CD4-positive, alpha-beta T cell (primary cell): ENCODE measurements at regions not wholly inside any gene's neighbourhood (a gene's known extent, or its start where the extent isn't known, plus 50 kb on each side); places are given as distances from the start of the nearest gene placed in this dataset.

Source experiments
- ATAC-seq: fragments of 200-7000 bp; cut with Tn5 transposase; one replicate; pipeline ENCODE4 v1.10.0; 2022; ENCODE audit warnings: mild to moderate bottlenecking; ENCODE audit not compliant: poor library complexity
- CTCF ChIA-PET: fragments of 350-600 bp; sonication (Branson Sonifier 250); formaldehyde crosslinking; loops from one replicate; lab custom pipeline; 2021; ENCODE audit warnings: antibody characterized with exemption, inconsistent platforms; lab: Charles Lee
- POLR2A ChIA-PET: fragments of 350-600 bp; sonication (Branson Sonifier 250); formaldehyde crosslinking; loops from one replicate; lab custom pipeline; 2021; ENCODE audit warnings: antibody characterized with exemption, inconsistent platforms; lab: Charles Lee
- DNase-seq, 14 experiments: peaks; one replicate each; pipeline ENCODE4 v3.0.0-alpha.2; 2013 to 2020; ENCODE audit warnings: mixed read lengths in 2 of 14
- H3K27ac ChIP-seq, 2 donors: one replicate each; pipeline versions ENCODE4 v1.5.1 to v1.7.0; 2013; ENCODE audit warnings: low read length in 2 of 2, low read depth in 1 of 2, mild to moderate bottlenecking in 1 of 2
- H3K27me3 ChIP-seq, 2 experiments: 1 replicate in 1 of 2; 2 replicates in 1 of 2; pipeline versions ENCODE4 v1.6.1 to v1.7.0; 2013; ENCODE audit warnings: low read length in 2 of 2, control low read depth in 1 of 2, mild to moderate bottlenecking in 1 of 2, moderate library complexity in 1 of 2; ENCODE audit not compliant: insufficient read depth in 2 of 2, control insufficient read depth in 1 of 2
- H3K36me3 ChIP-seq: one replicate; pipeline ENCODE4 v1.6.1; 2013; ENCODE audit warnings: low read length, control low read depth; ENCODE audit not compliant: insufficient read depth
- H3K4me1 ChIP-seq: one replicate; pipeline ENCODE4 v1.6.1; 2013; ENCODE audit warnings: low read length, control low read depth; ENCODE audit not compliant: insufficient read depth
- H3K4me3 ChIP-seq: one replicate; pipeline ENCODE4 v1.5.1; 2013; ENCODE audit warnings: mild to moderate bottlenecking, low read length, moderate library complexity
- H3K9me3 ChIP-seq, 2 experiments: 1 replicate in 1 of 2; 2 replicates in 1 of 2; pipeline versions ENCODE4 v1.6.1 to v1.7.0; 2013; ENCODE audit warnings: low read length in 2 of 2, mild to moderate bottlenecking in 2 of 2, control low read depth in 1 of 2, moderate library complexity in 1 of 2; ENCODE audit not compliant: control insufficient read depth in 1 of 2, insufficient read depth in 1 of 2
- H3K27ac Mint-ChIP-seq: one replicate; pipeline ENCODE4 v1.8.0; 2020; ENCODE audit warnings: mixed read lengths
- H3K27me3 Mint-ChIP-seq: one replicate; pipeline ENCODE4 v1.8.0; 2021; ENCODE audit warnings: mixed read lengths
- H3K36me3 Mint-ChIP-seq: one replicate; pipeline ENCODE4 v1.8.0; 2021; ENCODE audit warnings: low read depth, mixed read lengths
- H3K4me1 Mint-ChIP-seq: one replicate; pipeline ENCODE4 v1.8.0; 2021; ENCODE audit warnings: low read depth, mixed read lengths
- H3K4me3 Mint-ChIP-seq: one replicate; pipeline ENCODE4 v1.8.0; 2020; ENCODE audit warnings: mild to moderate bottlenecking, mixed read lengths
- H3K9me3 Mint-ChIP-seq: one replicate; pipeline ENCODE4 v1.8.0; 2020; ENCODE audit warnings: mixed read lengths
- intact Hi-C, 2 experiments: fragments of 100-400 bp; cut with DNase I in 1 of 2; cut with micrococcal nuclease in 1 of 2; formaldehyde crosslinking; loops; one replicate each; pipeline versions ENCODE4 v1.15.1 to v1.9.0; 2023 to 2025; cut with DNase I, micrococcal nuclease
- TF ChIP-seq, protein P1 (sequence below): fragments of 200-600 bp; IDR thresholded peaks from one replicate; pipeline ENCODE4 v1.8.0; 2022; ENCODE audit warnings: antibody characterized with exemption, mild to moderate bottlenecking

DNA sequence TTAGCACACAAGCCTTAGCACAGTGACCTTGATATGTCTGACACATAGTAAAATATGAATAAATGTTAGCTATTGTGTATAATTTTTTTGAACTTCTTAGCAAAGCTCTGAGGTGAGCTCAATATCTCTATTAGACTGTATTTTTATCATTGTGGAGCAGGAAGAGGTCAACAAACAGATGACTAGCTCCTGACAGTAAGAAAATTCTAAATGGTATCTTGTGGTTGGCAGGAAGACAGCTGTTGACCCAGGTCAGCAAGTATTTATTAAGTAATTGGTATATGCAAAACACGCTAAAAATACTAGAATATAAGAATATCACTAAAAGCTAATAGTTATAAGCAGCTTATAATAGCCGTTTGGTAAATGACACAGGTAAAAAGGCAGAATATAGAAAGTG is 77.5 kb upstream of the MARCKS start:
- POLR2A ChIA-PET: no interaction called here
- H3K9me3 ChIP-seq: no peaks in the 10 kb centered on the region

DNA sequence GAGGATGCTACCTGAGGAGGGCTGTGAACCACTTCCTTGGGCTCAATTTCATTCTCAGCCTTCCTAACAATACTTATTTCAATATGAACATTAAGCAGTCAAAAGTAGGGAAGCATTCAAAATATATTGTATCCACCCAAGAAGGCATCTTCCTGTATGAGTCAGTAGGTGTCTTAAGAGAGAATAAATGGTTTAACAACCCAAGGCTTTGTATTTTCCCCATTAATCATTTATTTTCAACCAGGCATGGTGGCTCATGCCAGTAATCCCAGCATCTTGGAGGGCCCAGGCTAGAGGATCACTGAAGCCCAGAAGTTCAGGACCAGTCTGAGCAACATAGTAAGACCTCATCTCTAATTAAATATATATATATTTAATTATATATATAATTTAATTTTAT is 74.5 kb upstream of the MARCKS start:
- Mint-ChIP-seq H3K4me1 (no peaks in the 10 kb centered on the region), H3K36me3 (no peaks in the 10 kb centered on the region), H3K27ac (no peak overlapping the region), H3K4me3 (no peak overlapping the region), H3K9me3 (no peaks in the 10 kb centered on the region), H3K27me3 (no peaks in the 10 kb centered on the region)
- H3K36me3 ChIP-seq: no peaks in the 10 kb centered on the region
- H3K9me3 ChIP-seq: no peaks in the 10 kb centered on the region
- TF ChIP-seq, protein P1, sequence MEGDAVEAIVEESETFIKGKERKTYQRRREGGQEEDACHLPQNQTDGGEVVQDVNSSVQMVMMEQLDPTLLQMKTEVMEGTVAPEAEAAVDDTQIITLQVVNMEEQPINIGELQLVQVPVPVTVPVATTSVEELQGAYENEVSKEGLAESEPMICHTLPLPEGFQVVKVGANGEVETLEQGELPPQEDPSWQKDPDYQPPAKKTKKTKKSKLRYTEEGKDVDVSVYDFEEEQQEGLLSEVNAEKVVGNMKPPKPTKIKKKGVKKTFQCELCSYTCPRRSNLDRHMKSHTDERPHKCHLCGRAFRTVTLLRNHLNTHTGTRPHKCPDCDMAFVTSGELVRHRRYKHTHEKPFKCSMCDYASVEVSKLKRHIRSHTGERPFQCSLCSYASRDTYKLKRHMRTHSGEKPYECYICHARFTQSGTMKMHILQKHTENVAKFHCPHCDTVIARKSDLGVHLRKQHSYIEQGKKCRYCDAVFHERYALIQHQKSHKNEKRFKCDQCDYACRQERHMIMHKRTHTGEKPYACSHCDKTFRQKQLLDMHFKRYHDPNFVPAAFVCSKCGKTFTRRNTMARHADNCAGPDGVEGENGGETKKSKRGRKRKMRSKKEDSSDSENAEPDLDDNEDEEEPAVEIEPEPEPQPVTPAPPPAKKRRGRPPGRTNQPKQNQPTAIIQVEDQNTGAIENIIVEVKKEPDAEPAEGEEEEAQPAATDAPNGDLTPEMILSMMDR: no peak
- intact Hi-C loops: no loop called here
- H3K27me3 ChIP-seq: peaks cover 0 to 2% of the 10 kb centered on the region in 2 experiments
- no peaks in the 10 kb centered on the region for H3K4me1 ChIP-seq
- H3K4me3 ChIP-seq: no peak overlapping the region
- ChIA-PET CTCF (no interaction called here), POLR2A (no interaction called here)
- DNase-seq (no peak), ATAC-seq (no peak)
- no peak overlapping the region for H3K27ac ChIP-seq

More for the DNA sequence above, 77.5 kb upstream of the MARCKS start:
- Mint-ChIP-seq H3K4me3 (no peak overlapping the region), H3K27ac (no peak overlapping the region), H3K4me1 (no peaks in the 10 kb centered on the region), H3K36me3 (no peaks in the 10 kb centered on the region), H3K27me3 (no peaks in the 10 kb centered on the region), H3K9me3 (no peaks in the 10 kb centered on the region)
- no peak for DNase-seq
- Histone ChIP-seq H3K27ac (no peak overlapping the region), H3K36me3 (no peaks in the 10 kb centered on the region), H3K4me3 (no peak overlapping the region), H3K4me1 (no peaks in the 10 kb centered on the region), H3K27me3 (no peaks in the 10 kb centered on the region)
- TF ChIP-seq, protein P1: no peak
- intact Hi-C loops: no loop called here
- ATAC-seq: no peak
- CTCF ChIA-PET: no interaction called here

DNA sequence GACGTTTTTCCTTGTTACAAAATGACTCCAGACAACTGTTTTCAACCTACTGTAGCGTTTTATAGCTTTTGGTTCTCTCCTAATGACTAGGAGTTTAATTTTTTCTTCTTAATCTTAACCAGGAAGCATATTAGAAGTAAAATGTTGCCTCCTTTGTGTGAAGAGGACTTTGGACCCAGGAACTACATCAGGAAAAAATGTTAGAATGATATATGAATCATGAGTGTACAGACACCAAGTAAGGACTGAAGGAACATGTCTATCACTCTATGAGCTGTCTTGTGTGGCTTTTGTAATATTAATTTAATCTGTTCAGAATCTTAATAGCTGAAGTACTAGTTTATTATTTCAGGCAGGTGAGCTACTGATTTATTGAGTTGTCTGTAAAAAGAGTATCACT is 71.0 kb upstream of the MARCKS start:
- Histone ChIP-seq H3K9me3 (no peaks in the 10 kb centered on the region), H3K36me3 (no peaks in the 10 kb centered on the region), H3K27me3 (peaks cover 0 to 2% of the 10 kb centered on the region in 2 experiments), H3K4me1 (no peaks in the 10 kb centered on the region), H3K4me3 (no peak overlapping the region), H3K27ac (no peak overlapping the region)
- ATAC-seq: no peak
- TF ChIP-seq, protein P1: no peak
- Mint-ChIP-seq H3K27ac (no peak overlapping the region), H3K9me3 (no peaks in the 10 kb centered on the region), H3K27me3 (no peaks in the 10 kb centered on the region), H3K4me3 (no peak overlapping the region), H3K4me1 (no peaks in the 10 kb centered on the region), H3K36me3 (no peaks in the 10 kb centered on the region)
- intact Hi-C loops: no loop called here
- POLR2A ChIA-PET: no interaction called here
- CTCF ChIA-PET: no interaction called here
- no peak for DNase-seq
